ENCODE measurements at regions not wholly inside any gene's neighbourhood (a gene's known extent, or its start where the extent isn't known, plus 50 kb on each side); places are given as distances from the start of the nearest gene placed in this dataset.

DNA sequence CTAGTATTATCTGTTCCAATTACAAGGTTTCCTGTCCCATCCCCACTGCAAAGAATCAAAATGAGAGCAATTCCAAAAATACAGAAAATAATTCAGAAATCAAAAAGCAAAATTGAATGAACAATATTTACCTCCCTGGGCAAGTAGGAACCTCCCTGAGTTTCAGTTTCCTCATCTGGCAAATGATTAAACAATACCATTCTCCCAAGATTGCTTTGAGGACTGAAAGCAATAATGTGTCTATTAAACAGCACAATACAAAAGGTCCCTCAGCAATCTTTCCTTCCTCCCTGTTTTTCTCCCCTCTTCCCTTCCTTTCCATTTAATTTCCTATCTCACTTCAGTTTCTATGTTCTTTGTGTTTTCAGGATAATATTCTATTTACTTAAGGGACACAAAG, 171.0 kb downstream of the ZC3H11B start:
- no peaks in the 10 kb centered on the region for H3K27me3 ChIP-seq
- intact Hi-C loops (cut with DNase I) = no loop called here
- TF ChIP-seq POLR2AphosphoS5 (IDR thresholded peaks at IDR 0.05) = no peak
- TF ChIP-seq, protein P1, sequence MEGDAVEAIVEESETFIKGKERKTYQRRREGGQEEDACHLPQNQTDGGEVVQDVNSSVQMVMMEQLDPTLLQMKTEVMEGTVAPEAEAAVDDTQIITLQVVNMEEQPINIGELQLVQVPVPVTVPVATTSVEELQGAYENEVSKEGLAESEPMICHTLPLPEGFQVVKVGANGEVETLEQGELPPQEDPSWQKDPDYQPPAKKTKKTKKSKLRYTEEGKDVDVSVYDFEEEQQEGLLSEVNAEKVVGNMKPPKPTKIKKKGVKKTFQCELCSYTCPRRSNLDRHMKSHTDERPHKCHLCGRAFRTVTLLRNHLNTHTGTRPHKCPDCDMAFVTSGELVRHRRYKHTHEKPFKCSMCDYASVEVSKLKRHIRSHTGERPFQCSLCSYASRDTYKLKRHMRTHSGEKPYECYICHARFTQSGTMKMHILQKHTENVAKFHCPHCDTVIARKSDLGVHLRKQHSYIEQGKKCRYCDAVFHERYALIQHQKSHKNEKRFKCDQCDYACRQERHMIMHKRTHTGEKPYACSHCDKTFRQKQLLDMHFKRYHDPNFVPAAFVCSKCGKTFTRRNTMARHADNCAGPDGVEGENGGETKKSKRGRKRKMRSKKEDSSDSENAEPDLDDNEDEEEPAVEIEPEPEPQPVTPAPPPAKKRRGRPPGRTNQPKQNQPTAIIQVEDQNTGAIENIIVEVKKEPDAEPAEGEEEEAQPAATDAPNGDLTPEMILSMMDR (IDR thresholded peaks at IDR 0.05) = no peak
- TF ChIP-seq EP300 (IDR thresholded peaks at IDR 0.05) = no peak
- TF ChIP-seq POLR2A (IDR thresholded peaks at IDR 0.05) = no peak

DNA sequence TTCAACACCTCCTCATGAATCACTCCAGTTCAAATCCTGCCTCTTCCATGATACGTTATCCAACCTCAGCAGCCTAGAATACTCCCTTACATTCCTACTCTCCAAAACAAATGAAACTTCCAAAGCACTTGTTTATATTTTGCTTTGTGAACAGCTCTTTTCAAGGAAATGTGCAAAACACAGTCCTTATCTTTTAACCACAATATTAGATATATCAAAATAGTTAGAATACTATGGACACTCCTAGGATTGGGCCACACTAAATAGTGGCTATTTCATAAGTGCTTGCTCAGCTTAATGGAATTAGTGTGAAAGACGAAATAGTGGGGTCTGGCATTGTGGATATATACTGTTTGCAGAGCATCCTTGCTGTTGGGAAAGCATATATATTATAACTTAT, 173.5 kb downstream of the ZC3H11B start:
- no peaks in the 10 kb centered on the region for H3K9me3 ChIP-seq
- H3K36me3 ChIP-seq = no peaks in the 10 kb centered on the region
- WGBS, 2 donors = 82 to 90% methylated on average over 2 of the region's 2 CpGs
- no peak overlapping the region for H3K27ac ChIP-seq
- H3K4me3 ChIP-seq = no peak overlapping the region
- TF ChIP-seq, protein P1 (IDR thresholded peaks at IDR 0.05) = no peak
- TF ChIP-seq POLR2AphosphoS5 (IDR thresholded peaks at IDR 0.05) (no peak), EP300 (IDR thresholded peaks at IDR 0.05) (no peak), POLR2A (IDR thresholded peaks at IDR 0.05) (no peak)
- intact Hi-C loops (cut with DNase I) = no loop called here
- H3K27me3 ChIP-seq = no peaks in the 10 kb centered on the region
- H3K4me1 ChIP-seq = no peaks in the 10 kb centered on the region
- DNase-seq = no peak

More for the DNA sequence above, 171.0 kb downstream of the ZC3H11B start:
- Histone ChIP-seq H3K36me3 (no peaks in the 10 kb centered on the region), H3K9me3 (no peaks in the 10 kb centered on the region), H3K4me3 (no peak overlapping the region), H3K27ac (no peak overlapping the region), H3K4me1 (peaks cover 0 to 7% (median 3%) of the 10 kb centered on the region in 4 donors)
- no peak for DNase-seq

DNA sequence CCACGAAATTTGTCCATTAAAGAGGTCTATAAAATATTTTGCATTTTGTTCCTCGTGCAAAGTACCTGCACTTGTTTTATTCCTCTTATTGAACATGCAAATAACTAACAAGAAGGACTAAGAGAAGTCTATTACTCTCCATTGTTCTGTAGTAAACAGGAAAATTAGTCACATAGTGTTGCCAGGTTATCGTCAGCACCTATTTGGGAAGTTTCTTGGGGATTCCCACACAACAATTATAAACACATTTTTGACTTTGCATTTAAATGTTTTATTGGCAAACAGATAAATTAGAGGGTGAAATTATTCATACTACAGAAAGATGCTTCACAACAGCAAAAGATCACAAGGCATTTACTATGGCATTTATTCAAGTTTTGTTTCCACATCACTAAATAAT, 174.5 kb downstream of the ZC3H11B start:
- H3K4me3 ChIP-seq = no peak overlapping the region
- intact Hi-C loops (cut with DNase I) = no loop called here
- 79 to 83% methylated on average over 3 of the region's 3 CpGs for WGBS, 2 donors
- H3K36me3 ChIP-seq = no peaks in the 10 kb centered on the region
- no peak for DNase-seq
- no peaks in the 10 kb centered on the region for H3K9me3 ChIP-seq
- no peaks in the 10 kb centered on the region for H3K27me3 ChIP-seq
- H3K4me1 ChIP-seq = no peaks in the 10 kb centered on the region
- no peak overlapping the region for H3K27ac ChIP-seq
- TF ChIP-seq POLR2AphosphoS5 (IDR thresholded peaks at IDR 0.05) (no peak), EP300 (IDR thresholded peaks at IDR 0.05) (no peak), POLR2A (IDR thresholded peaks at IDR 0.05) (no peak)
- TF ChIP-seq, protein P1 (IDR thresholded peaks at IDR 0.05) = no peak

DNA sequence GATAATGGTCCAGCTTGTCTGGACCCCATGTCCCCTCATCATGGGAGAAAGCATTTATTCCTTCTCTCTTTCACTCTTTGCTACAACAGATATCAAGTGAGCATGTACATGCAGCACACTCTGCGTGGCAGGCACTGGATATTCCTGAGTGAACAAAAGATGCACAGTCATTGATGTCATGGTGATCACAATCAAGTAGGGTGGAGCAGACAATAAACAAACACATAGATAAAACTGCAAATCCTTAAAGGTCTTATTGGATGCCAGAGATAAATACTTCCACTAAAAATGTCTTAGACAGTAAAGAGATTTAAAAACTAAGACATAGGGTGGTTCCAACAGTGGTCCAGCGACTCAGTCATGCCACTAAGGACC, 178.0 kb downstream of the ZC3H11B start:
- no peak overlapping the region for H3K27ac ChIP-seq
- intact Hi-C loops (cut with DNase I) = no loop called here
- no peak for DNase-seq
- H3K4me1 ChIP-seq = no peaks in the 10 kb centered on the region
- no peaks in the 10 kb centered on the region for H3K9me3 ChIP-seq
- H3K27me3 ChIP-seq = no peaks in the 10 kb centered on the region
- TF ChIP-seq, protein P1 (IDR thresholded peaks at IDR 0.05) = no peak
- WGBS, 2 donors = 78 to 80% methylated on average over 2 of the region's 2 CpGs
- no peaks in the 10 kb centered on the region for H3K36me3 ChIP-seq
- no peak overlapping the region for H3K4me3 ChIP-seq

DNA sequence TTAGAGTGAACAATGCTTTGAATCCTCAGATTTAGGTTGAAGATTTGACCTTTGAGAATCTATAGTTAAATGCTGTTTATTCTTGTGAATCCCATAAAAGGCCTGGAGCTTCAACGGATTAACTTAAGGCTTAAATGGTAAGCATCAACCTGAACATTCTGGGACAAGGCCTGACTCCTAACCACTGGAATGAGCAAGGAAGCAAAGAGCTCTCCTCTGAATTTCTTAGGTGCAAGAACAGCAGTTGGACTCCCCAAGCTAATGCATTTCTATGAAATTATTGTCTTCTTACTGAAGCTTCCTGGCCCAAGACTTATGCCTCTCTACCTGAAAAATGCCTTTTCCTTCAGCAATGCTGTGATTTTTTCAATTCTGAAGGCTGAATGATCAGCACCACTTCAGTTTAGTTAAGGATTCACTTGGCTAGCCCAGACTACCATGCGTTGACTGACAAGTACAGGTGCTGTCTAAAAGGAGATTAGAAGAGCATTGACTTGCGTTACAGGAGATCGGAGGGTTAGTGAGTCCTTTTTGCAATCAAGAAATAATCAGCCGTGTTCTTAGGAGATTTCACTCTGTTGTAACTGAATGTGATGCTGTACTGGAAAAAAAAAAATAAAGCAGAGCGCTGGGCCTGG, 178.5 kb downstream of the ZC3H11B start:
- TF ChIP-seq POLR2AphosphoS5 (IDR thresholded peaks at IDR 0.05) = no peak
- TF ChIP-seq, protein P1 (IDR thresholded peaks at IDR 0.05) = no peak
- TF ChIP-seq POLR2A (IDR thresholded peaks at IDR 0.05) = no peak
- TF ChIP-seq EP300 (IDR thresholded peaks at IDR 0.05) = no peak
- Histone ChIP-seq H3K36me3 (no peaks in the 10 kb centered on the region), H3K27ac (no peak overlapping the region), H3K9me3 (no peaks in the 10 kb centered on the region), H3K4me1 (no peaks in the 10 kb centered on the region), H3K27me3 (no peaks in the 10 kb centered on the region), H3K4me3 (no peak overlapping the region)
- no peak for DNase-seq
- 76 to 79% methylated on average over 6 of the region's 6 CpGs for WGBS, 2 donors
- intact Hi-C loops (cut with DNase I) = no loop called here

Measured in sigmoid colon (tissue), 6 donors.